GM12878 (cell line): ENCODE measurements at regions not wholly inside any gene's neighbourhood (a gene's known extent, or its start where the extent isn't known, plus 50 kb on each side); places are given as distances from the start of the nearest gene placed in this dataset.

Experiments
- ATAC-seq: fragments of 200-7000 bp; cut with Tn5 transposase; 3 replicates; pipeline ENCODE4 v1.9.1; 2020; ENCODE audit warnings: mild to moderate bottlenecking, moderate library complexity
- BruUV-seq: library from RNA; stranded (reverse); fragments of 400-500 nt; replicated peaks from 2 replicates; lab custom pipeline; 2021; lab: Mats Ljungman, UMichigan
- CTCF ChIA-PET: fragments of 300-600 bp; sonication (Branson Sonifier 250); formaldehyde crosslinking; extraction: SDS; loops from one replicate; lab custom pipeline; 2021; ENCODE audit warnings: inconsistent platforms; lab: Yijun Ruan, JAX
- POLR2A ChIA-PET: fragments of 350-600 bp; formaldehyde crosslinking; extraction: SDS; loops from one replicate; lab custom pipeline; 2021; ENCODE audit warnings: inconsistent platforms; lab: Charles Lee
- RAD21 ChIA-PET: fragments of 300-600 bp; sonication (Branson Sonifier 250); formaldehyde crosslinking; loops from one replicate; lab custom pipeline; 2023; ENCODE audit warnings: antibody characterized with exemption; ENCODE audit not compliant: unreplicated experiment; lab: Charles Lee
- SMC1A ChIA-PET: fragments of 300-600 bp; sonication (Branson Sonifier 250); formaldehyde crosslinking; loops from one replicate; lab custom pipeline; 2023; ENCODE audit not compliant: unreplicated experiment, uncharacterized antibody; lab: Charles Lee
- DNase-seq: peaks from one replicate; pipeline ENCODE4 v3.0.0-alpha.2; 2011; ENCODE audit warnings: low read depth, low spot score
- FAIRE-seq: peaks from 3 replicates; lab custom pipeline; 2011; peaks lifted over from hg19 to GRCh38; lab: Jason Lieb, UNC
- H2AFZ ChIP-seq: 2 replicates; pipeline ENCODE4 v1.6.0; 2011; ENCODE audit warnings: low read depth, low read length, control low read depth; ENCODE audit not compliant: control insufficient read depth
- H3K27ac ChIP-seq: 2 replicates; pipeline ENCODE4 v1.5.1; 2011; ENCODE audit warnings: control low read depth; ENCODE audit not compliant: control insufficient read depth, insufficient read depth
- H3K27me3 ChIP-seq, 2 experiments: replicated peaks in 1 of 2; 2 replicates each; pipeline versions ENCODE4 v1.6.0 to v1.6.1; 2011; ENCODE audit warnings: low read length in 1 of 2; ENCODE audit not compliant: control insufficient read depth in 2 of 2, insufficient read depth in 2 of 2
- H3K36me3 ChIP-seq, 2 experiments: 2 replicates each; pipeline ENCODE4 v1.5.1; 2011; ENCODE audit warnings: low read length in 1 of 2; ENCODE audit not compliant: control insufficient read depth in 2 of 2, insufficient read depth in 2 of 2
- H3K4me1 ChIP-seq: 2 replicates; pipeline ENCODE4 v1.6.1; 2011; ENCODE audit warnings: mild to moderate bottlenecking, low read length, moderate library complexity, mixed read lengths; ENCODE audit not compliant: control insufficient read depth, insufficient read depth
- H3K4me2 ChIP-seq: 2 replicates; pipeline ENCODE4 v1.6.0; 2011; ENCODE audit warnings: control low read depth; ENCODE audit not compliant: control insufficient read depth, insufficient read depth
- H3K4me3 ChIP-seq: fragments of 200-600 bp; sonication (generic); 2 replicates; pipeline ENCODE4 v1.5.1; 2016
- H3K79me2 ChIP-seq: 2 replicates; pipeline ENCODE4 v1.6.0; 2011; ENCODE audit warnings: low read length; ENCODE audit not compliant: control insufficient read depth, insufficient read depth
- H3K9ac ChIP-seq: 2 replicates; pipeline ENCODE4 v1.8.0; 2011; ENCODE audit warnings: low read length, control low read depth, mixed read lengths; ENCODE audit not compliant: control insufficient read depth, insufficient read depth
- H3K9me3 ChIP-seq: replicated peaks from 3 replicates; pipeline ENCODE4 v1.5.1; 2011; ENCODE audit warnings: mild to moderate bottlenecking, low read length; ENCODE audit not compliant: control insufficient read depth, insufficient read depth
- H4K20me1 ChIP-seq: 2 replicates; pipeline ENCODE4 v1.6.0; 2011; ENCODE audit not compliant: control insufficient read depth, insufficient read depth
- ASH2L ChIP-seq: fragments of 300-600, 200-600 bp; sonication (generic); IDR thresholded peaks from 2 replicates; pipeline ENCODE4 v1.6.1; 2017; ENCODE audit warnings: low read depth, mild to moderate bottlenecking, borderline replicate concordance
- BCL11A ChIP-seq: IDR thresholded peaks from 2 replicates; pipeline ENCODE4 v1.6.1; 2011; ENCODE audit warnings: low read depth, low read length
- EGR1 ChIP-seq, 2 experiments: IDR thresholded peaks; 1 replicate in 1 of 2; 2 replicates in 1 of 2; pipeline ENCODE4 v1.6.1; 2011 to 2012; ENCODE audit warnings: low read depth in 2 of 2, low read length in 2 of 2, borderline replicate concordance in 1 of 2, mild to moderate bottlenecking in 1 of 2, moderate library complexity in 1 of 2
- FOXK2 ChIP-seq: fragments of 450-650 bp; IDR thresholded peaks from 2 replicates; pipeline ENCODE4 v1.6.1; 2017; ENCODE audit warnings: mild to moderate bottlenecking, moderate library complexity
- KAT2A ChIP-seq: conservative IDR thresholded peaks from 2 replicates; pipeline ENCODE4 v1.6.1; 2011; ENCODE audit warnings: low read depth, low read length; ENCODE audit not compliant: control insufficient read depth
- NFYB ChIP-seq: IDR thresholded peaks from 2 replicates; pipeline ENCODE4 v1.6.1; 2011; ENCODE audit warnings: low read depth, mild to moderate bottlenecking, low read length, improper control_type of control experiment, moderate library complexity; ENCODE audit not compliant: insufficient read depth
- RELA ChIP-seq: fragments of 450-650 bp; IDR thresholded peaks from 2 replicates; pipeline ENCODE4 v1.8.0; 2014; ENCODE audit warnings: borderline replicate concordance; ENCODE audit not compliant: partially characterized antibody
- SMAD1 ChIP-seq: fragments of 450-650 bp; IDR thresholded peaks from 2 replicates; pipeline ENCODE4 v1.6.1; 2018; ENCODE audit warnings: mild to moderate bottlenecking, low read depth; ENCODE audit not compliant: partially characterized antibody
- SREBF2 ChIP-seq: IDR thresholded peaks from 2 replicates; pipeline ENCODE4 v1.6.1; 2012; ENCODE audit warnings: mild to moderate bottlenecking, low read length
- YY1 ChIP-seq: IDR thresholded peaks from 2 replicates; pipeline ENCODE4 v1.6.1; 2011; ENCODE audit warnings: low read depth, mild to moderate bottlenecking, low read length
- WGBS: methylation state at CpG from one replicate; pipeline ENCODE4 v1.1.6; 2016; ENCODE audit warnings: low lambda C conversion rate; ENCODE audit not compliant: insufficient replicate concordance, insufficient coverage; ENCODE audit errors: missing lambda C conversion rate; 5-methylcytosine and 5-hydroxymethylcytosine counted together
- in situ Hi-C: fragments of 300-500 bp; cut with MboI; formaldehyde crosslinking; loops from 9 replicates; pipeline ENCODE4 v1.14.3; 2018; ENCODE audit warnings: mixed read lengths
- intact Hi-C: fragments of 100-400 bp; cut with micrococcal nuclease; formaldehyde crosslinking; loops from one replicate; pipeline ENCODE4 v1.14.2; 2022; ENCODE audit not compliant: unreplicated experiment
- TF ChIP-seq, protein P1 (sequence below): fragments of 450-650 bp; conservative IDR thresholded peaks from 2 replicates; pipeline ENCODE4 v1.6.1; 2017; ENCODE audit warnings: mild to moderate bottlenecking, moderate library complexity
- TF ChIP-seq, protein P2 (sequence below): fragments of 450-650 bp; IDR thresholded peaks from 2 replicates; pipeline ENCODE4 v1.6.1; 2017; ENCODE audit warnings: mild to moderate bottlenecking, moderate library complexity
- TF ChIP-seq, protein P3 (sequence below): fragments of 450-650 bp; IDR thresholded peaks from 2 replicates; pipeline ENCODE4 v1.6.1; 2016; ENCODE audit warnings: mild to moderate bottlenecking, moderate library complexity, borderline replicate concordance

DNA sequence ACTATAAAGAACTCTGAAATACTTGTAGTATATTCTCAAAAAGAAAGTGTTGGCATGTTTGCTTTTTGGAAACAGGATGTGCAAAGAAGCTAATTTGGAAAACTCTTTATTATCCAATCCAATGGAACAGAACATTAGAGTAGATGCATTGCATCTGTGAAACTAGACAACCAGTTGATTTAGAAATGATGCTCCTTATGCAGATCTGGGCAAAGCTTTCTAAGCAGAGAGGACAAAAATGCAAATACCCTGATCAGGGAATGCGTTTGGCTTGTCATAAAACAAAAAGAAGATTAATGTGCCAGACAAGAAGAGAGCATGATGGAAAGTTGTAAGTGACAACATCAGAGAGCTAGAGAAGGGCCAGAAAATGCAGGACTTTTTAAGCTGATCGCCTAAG lies 142.3 kb downstream of the RCHY1 start (continued):
- no peak for TF ChIP-seq ASH2L
- no peak for TF ChIP-seq YY1
- TF ChIP-seq, protein P1, sequence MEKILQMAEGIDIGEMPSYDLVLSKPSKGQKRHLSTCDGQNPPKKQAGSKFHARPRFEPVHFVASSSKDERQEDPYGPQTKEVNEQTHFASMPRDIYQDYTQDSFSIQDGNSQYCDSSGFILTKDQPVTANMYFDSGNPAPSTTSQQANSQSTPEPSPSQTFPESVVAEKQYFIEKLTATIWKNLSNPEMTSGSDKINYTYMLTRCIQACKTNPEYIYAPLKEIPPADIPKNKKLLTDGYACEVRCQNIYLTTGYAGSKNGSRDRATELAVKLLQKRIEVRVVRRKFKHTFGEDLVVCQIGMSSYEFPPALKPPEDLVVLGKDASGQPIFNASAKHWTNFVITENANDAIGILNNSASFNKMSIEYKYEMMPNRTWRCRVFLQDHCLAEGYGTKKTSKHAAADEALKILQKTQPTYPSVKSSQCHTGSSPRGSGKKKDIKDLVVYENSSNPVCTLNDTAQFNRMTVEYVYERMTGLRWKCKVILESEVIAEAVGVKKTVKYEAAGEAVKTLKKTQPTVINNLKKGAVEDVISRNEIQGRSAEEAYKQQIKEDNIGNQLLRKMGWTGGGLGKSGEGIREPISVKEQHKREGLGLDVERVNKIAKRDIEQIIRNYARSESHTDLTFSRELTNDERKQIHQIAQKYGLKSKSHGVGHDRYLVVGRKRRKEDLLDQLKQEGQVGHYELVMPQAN: no peak
- no peak for TF ChIP-seq NFYB
- TF ChIP-seq SMAD1: no peak
- TF ChIP-seq KAT2A: no peak

DNA sequence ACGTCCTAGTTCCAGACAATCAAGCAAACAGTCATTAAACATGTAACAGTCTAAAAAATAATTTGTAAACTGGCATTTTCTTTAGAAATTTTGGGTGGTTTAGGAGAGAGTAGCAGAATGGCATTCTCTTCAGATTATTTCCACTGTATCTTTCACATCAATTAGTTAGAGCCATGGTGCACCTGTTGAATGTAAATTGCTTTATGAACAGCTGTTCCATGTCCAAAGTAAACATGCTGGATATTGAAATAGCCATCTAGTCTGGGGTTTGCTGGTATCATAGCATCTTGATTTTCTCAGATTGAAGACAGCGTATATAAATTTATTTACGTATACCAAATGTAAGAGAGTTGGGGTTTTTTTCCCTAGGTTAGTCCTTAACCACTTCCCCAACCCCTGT lies 143.6 kb downstream of the RCHY1 start:
- FAIRE-seq (no peak), ATAC-seq (no peak), DNase-seq (no peak)
- BruUV-seq: no TSS peak
- intact Hi-C loops: no loop called here
- H3K36me3 ChIP-seq: no peaks in the 10 kb centered on the region
- no peak overlapping the region for H3K4me3 ChIP-seq
- no peak overlapping the region for H3K27ac ChIP-seq
- no peaks in the 10 kb centered on the region for H3K9me3 ChIP-seq
- CTCF ChIA-PET: no interaction called here
- H3K27me3 ChIP-seq: peaks cover 0 to 3% of the 10 kb centered on the region in 2 experiments; a peak in 1 of 4 replicates
- no peak for TF ChIP-seq YY1
- TF ChIP-seq FOXK2: no peak
- no peak for TF ChIP-seq RELA
- TF ChIP-seq BCL11A: no peak
- TF ChIP-seq, protein P2, sequence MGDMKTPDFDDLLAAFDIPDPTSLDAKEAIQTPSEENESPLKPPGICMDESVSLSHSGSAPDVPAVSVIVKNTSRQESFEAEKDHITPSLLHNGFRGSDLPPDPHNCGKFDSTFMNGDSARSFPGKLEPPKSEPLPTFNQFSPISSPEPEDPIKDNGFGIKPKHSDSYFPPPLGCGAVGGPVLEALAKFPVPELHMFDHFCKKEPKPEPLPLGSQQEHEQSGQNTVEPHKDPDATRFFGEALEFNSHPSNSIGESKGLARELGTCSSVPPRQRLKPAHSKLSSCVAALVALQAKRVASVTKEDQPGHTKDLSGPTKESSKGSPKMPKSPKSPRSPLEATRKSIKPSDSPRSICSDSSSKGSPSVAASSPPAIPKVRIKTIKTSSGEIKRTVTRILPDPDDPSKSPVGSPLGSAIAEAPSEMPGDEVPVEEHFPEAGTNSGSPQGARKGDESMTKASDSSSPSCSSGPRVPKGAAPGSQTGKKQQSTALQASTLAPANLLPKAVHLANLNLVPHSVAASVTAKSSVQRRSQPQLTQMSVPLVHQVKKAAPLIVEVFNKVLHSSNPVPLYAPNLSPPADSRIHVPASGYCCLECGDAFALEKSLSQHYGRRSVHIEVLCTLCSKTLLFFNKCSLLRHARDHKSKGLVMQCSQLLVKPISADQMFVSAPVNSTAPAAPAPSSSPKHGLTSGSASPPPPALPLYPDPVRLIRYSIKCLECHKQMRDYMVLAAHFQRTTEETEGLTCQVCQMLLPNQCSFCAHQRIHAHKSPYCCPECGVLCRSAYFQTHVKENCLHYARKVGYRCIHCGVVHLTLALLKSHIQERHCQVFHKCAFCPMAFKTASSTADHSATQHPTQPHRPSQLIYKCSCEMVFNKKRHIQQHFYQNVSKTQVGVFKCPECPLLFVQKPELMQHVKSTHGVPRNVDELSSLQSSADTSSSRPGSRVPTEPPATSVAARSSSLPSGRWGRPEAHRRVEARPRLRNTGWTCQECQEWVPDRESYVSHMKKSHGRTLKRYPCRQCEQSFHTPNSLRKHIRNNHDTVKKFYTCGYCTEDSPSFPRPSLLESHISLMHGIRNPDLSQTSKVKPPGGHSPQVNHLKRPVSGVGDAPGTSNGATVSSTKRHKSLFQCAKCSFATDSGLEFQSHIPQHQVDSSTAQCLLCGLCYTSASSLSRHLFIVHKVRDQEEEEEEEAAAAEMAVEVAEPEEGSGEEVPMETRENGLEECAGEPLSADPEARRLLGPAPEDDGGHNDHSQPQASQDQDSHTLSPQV: no peak
- TF ChIP-seq, protein P3, sequence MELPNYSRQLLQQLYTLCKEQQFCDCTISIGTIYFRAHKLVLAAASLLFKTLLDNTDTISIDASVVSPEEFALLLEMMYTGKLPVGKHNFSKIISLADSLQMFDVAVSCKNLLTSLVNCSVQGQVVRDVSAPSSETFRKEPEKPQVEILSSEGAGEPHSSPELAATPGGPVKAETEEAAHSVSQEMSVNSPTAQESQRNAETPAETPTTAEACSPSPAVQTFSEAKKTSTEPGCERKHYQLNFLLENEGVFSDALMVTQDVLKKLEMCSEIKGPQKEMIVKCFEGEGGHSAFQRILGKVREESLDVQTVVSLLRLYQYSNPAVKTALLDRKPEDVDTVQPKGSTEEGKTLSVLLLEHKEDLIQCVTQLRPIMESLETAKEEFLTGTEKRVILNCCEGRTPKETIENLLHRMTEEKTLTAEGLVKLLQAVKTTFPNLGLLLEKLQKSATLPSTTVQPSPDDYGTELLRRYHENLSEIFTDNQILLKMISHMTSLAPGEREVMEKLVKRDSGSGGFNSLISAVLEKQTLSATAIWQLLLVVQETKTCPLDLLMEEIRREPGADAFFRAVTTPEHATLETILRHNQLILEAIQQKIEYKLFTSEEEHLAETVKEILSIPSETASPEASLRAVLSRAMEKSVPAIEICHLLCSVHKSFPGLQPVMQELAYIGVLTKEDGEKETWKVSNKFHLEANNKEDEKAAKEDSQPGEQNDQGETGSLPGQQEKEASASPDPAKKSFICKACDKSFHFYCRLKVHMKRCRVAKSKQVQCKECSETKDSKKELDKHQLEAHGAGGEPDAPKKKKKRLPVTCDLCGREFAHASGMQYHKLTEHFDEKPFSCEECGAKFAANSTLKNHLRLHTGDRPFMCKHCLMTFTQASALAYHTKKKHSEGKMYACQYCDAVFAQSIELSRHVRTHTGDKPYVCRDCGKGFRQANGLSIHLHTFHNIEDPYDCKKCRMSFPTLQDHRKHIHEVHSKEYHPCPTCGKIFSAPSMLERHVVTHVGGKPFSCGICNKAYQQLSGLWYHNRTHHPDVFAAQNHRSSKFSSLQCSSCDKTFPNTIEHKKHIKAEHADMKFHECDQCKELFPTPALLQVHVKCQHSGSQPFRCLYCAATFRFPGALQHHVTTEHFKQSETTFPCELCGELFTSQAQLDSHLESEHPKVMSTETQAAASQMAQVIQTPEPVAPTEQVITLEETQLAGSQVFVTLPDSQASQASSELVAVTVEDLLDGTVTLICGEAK: no peak
- no peak for TF ChIP-seq SREBF2
- no peak for TF ChIP-seq EGR1 (IDR thresholded peaks at IDR 0.05; ENCODE audit: borderline replicate concordance in 1 of 2, low read depth in 2 of 2, low read length in 2 of 2)
- TF ChIP-seq, all 136 proteins: peak for 0
- H3K79me2 ChIP-seq: no peaks in the 10 kb centered on the region
- H3K4me1 ChIP-seq: no peaks in the 10 kb centered on the region
- ChIA-PET SMC1A (no interaction called here), POLR2A (no interaction called here), RAD21 (no interaction called here)
- no peak overlapping the region for H2AFZ ChIP-seq
- no peak overlapping the region for H3K9ac ChIP-seq
- H4K20me1 ChIP-seq: no peaks in the 10 kb centered on the region
- WGBS: 53% methylated on average over 3 of the region's 3 CpGs
- H3K4me2 ChIP-seq: no peak overlapping the region
- in situ Hi-C loops: no loop called here
